Osteoblast (primary cell): ENCODE measurements at regions not wholly inside any gene's neighbourhood (a gene's known extent, or its start where the extent isn't known, plus 50 kb on each side); places are given as distances from the start of the nearest gene placed in this dataset.

Source experiments
- DNase-seq: peaks from one replicate; pipeline ENCODE4 v3.0.0; 2011; ENCODE audit warnings: low spot score, mixed read lengths; ENCODE audit not compliant: insufficient read length; ENCODE audit errors: missing footprints
- H2AFZ ChIP-seq: 2 replicates; pipeline ENCODE4 v1.6.0; 2011; ENCODE audit warnings: mild to moderate bottlenecking, low read length
- H3K27ac ChIP-seq: 2 replicates; pipeline ENCODE4 v1.5.1; 2011; ENCODE audit warnings: mild to moderate bottlenecking, low read depth, low read length, moderate library complexity
- H3K27me3 ChIP-seq: 2 replicates; pipeline ENCODE4 v1.6.0; 2012; ENCODE audit warnings: mild to moderate bottlenecking, control low read depth, inconsistent platforms, low read length, moderate library complexity; ENCODE audit not compliant: insufficient read depth
- H3K36me3 ChIP-seq: 2 replicates; pipeline ENCODE4 v1.5.1; 2011; ENCODE audit warnings: mild to moderate bottlenecking, low read length, control low read depth, moderate library complexity; ENCODE audit not compliant: insufficient read depth
- H3K4me1 ChIP-seq: 2 replicates; pipeline ENCODE4 v1.5.1; 2011; ENCODE audit warnings: mild to moderate bottlenecking, low read length, control low read depth, moderate library complexity; ENCODE audit not compliant: insufficient read depth
- H3K4me2 ChIP-seq: 2 replicates; pipeline ENCODE4 v1.6.0; 2011; ENCODE audit warnings: mild to moderate bottlenecking, low read length; ENCODE audit not compliant: insufficient read depth
- H3K4me3 ChIP-seq: fragments of 200-600 bp; sonication (generic); 3 replicates; pipeline ENCODE4 v1.5.1; 2012; ENCODE audit warnings: mild to moderate bottlenecking, low read length, inconsistent platforms; ENCODE audit not compliant: insufficient read depth
- H3K79me2 ChIP-seq: 2 replicates; pipeline ENCODE4 v1.6.0; 2012; ENCODE audit warnings: mild to moderate bottlenecking, low read length, control low read depth, inconsistent platforms; ENCODE audit not compliant: insufficient read depth
- H3K9me3 ChIP-seq: 2 replicates; pipeline ENCODE4 v1.5.1; 2011; ENCODE audit warnings: low read depth, low read length, control low read depth
- H4K20me1 ChIP-seq: 2 replicates; pipeline ENCODE4 v1.6.0; 2012; ENCODE audit warnings: mild to moderate bottlenecking, low read length, control low read depth; ENCODE audit not compliant: insufficient read depth
- CTCF ChIP-seq: IDR thresholded peaks from 2 replicates; pipeline ENCODE4 v1.5.1; 2011; ENCODE audit warnings: mild to moderate bottlenecking, low read depth, low read length, moderate library complexity; ENCODE audit errors: extremely low read depth

GRCh38 chr12:78721906-78722305, 142.7 kb upstream of the SYT1 start:
- no peak overlapping the region for H3K4me2 ChIP-seq
- no peaks in the 10 kb centered on the region for H4K20me1 ChIP-seq
- no peak overlapping the region for H3K27ac ChIP-seq
- no peaks in the 10 kb centered on the region for H3K9me3 ChIP-seq
- no peaks in the 10 kb centered on the region for H3K79me2 ChIP-seq
- DNase-seq: no peak
- H2AFZ ChIP-seq: peak overlapping the region; percentile 13
- H3K36me3 ChIP-seq: no peaks in the 10 kb centered on the region
- H3K4me1 ChIP-seq: no peaks in the 10 kb centered on the region
- H3K4me3 ChIP-seq: no peak overlapping the region
- H3K27me3 ChIP-seq: no peaks in the 10 kb centered on the region
- TF ChIP-seq CTCF: no peak

GRCh38 chr12:78725033-78725432, 139.5 kb upstream of the SYT1 start:
- H3K9me3 ChIP-seq: no peaks in the 10 kb centered on the region
- no peak overlapping the region for H3K4me3 ChIP-seq
- H3K27ac ChIP-seq: no peak overlapping the region
- H2AFZ ChIP-seq: no peak overlapping the region
- no peaks in the 10 kb centered on the region for H3K36me3 ChIP-seq
- no peaks in the 10 kb centered on the region for H4K20me1 ChIP-seq
- no peak for TF ChIP-seq CTCF
- no peak for DNase-seq
- H3K4me2 ChIP-seq: no peak overlapping the region
- H3K79me2 ChIP-seq: no peaks in the 10 kb centered on the region
- no peaks in the 10 kb centered on the region for H3K4me1 ChIP-seq
- no peaks in the 10 kb centered on the region for H3K27me3 ChIP-seq

GRCh38 chr12:78725951-78726580, 138.5 kb upstream of the SYT1 start:
- H3K27me3 ChIP-seq: no peaks in the 10 kb centered on the region
- no peaks in the 10 kb centered on the region for H3K4me1 ChIP-seq
- H3K9me3 ChIP-seq: no peaks in the 10 kb centered on the region
- no peaks in the 10 kb centered on the region for H4K20me1 ChIP-seq
- no peak for TF ChIP-seq CTCF
- no peak overlapping the region for H3K4me2 ChIP-seq
- no peak overlapping the region for H3K27ac ChIP-seq
- H3K79me2 ChIP-seq: no peaks in the 10 kb centered on the region
- peak overlapping the region; percentile 33 for H2AFZ ChIP-seq
- DNase-seq: no peak
- no peaks in the 10 kb centered on the region for H3K36me3 ChIP-seq
- no peak overlapping the region for H3K4me3 ChIP-seq

DNA sequence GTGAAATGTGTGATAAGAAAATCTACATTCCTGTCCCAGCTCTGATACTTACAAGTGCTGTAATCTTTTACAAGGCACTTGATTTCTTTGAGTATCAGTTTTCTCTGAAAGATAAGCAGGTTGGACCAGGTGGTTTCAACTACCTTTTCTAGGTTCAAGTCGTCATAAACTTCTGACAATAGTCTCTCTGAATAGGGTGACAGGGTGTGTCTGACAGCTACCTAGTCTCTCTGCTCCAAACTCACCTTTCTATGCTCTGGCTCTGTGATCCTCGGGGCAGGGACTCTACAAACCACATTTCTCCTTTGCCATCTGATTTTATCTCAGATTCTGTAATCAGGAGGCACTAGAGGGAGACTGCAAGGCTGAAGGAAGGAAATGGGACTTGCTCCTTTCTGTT, 137.7 kb upstream of the SYT1 start:
- H3K36me3 ChIP-seq: no peaks in the 10 kb centered on the region
- H3K4me2 ChIP-seq: no peak overlapping the region
- H3K9me3 ChIP-seq: no peaks in the 10 kb centered on the region
- no peak overlapping the region for H3K4me3 ChIP-seq
- H3K4me1 ChIP-seq: no peaks in the 10 kb centered on the region
- H3K27me3 ChIP-seq: no peaks in the 10 kb centered on the region
- no peaks in the 10 kb centered on the region for H4K20me1 ChIP-seq
- H3K27ac ChIP-seq: no peak overlapping the region
- no peaks in the 10 kb centered on the region for H3K79me2 ChIP-seq
- no peak for TF ChIP-seq CTCF
- DNase-seq: no peak
- peak overlapping the region; percentile 28 for H2AFZ ChIP-seq
